ENCODE measurements at regions not wholly inside any gene's neighbourhood (a gene's known extent, or its start where the extent isn't known, plus 50 kb on each side); places are given as distances from the start of the nearest gene placed in this dataset.

GRCh38 chr4:12050357-12050756 lies 621.7 kb upstream of the HS3ST1 start:
- no peak for TF ChIP-seq CTCF (IDR thresholded peaks at IDR 0.05)
- TF ChIP-seq EZH2 (IDR thresholded peaks at IDR 0.05; ENCODE audit: borderline replicate concordance, insufficient read depth, low read depth, low read length, poor library complexity, severe bottlenecking) = no peak

Measured in B cell (primary cell).